ENCODE measurements at regions not wholly inside any gene's neighbourhood (a gene's known extent, or its start where the extent isn't known, plus 50 kb on each side); places are given as distances from the start of the nearest gene placed in this dataset.
"Not testable (repeated sequence)": the region's sequence is repeated elsewhere in the genome, so short reads cannot be mapped to it uniquely, and the experiment has no call there.

GRCh38 chr2:87360927-87361326 is 339.3 kb upstream of the PLGLB1 start:
- DNase-seq: not testable (repeated sequence)

GRCh38 chr2:87361805-87362204 is 340.2 kb upstream of the PLGLB1 start:
- DNase-seq: not testable (repeated sequence)

- DNase-seq: not testable (repeated sequence)
Observed at GRCh38 chr2:87364379-87364778, 342.7 kb upstream of the PLGLB1 start.

- not testable (repeated sequence) for DNase-seq
Observed at GRCh38 chr2:87365038-87365437, 343.4 kb upstream of the PLGLB1 start.

GRCh38 chr2:87386063-87386560 is 361.8 kb upstream of the PLGLB2 start:
- not testable (repeated sequence) for DNase-seq

- not testable (repeated sequence) for DNase-seq
Observed at GRCh38 chr2:87395784-87396183, 352.1 kb upstream of the PLGLB2 start.

- not testable (repeated sequence) for DNase-seq
Observed at GRCh38 chr2:87396551-87397265, 351.2 kb upstream of the PLGLB2 start.

GRCh38 chr2:87397276-87398065 is 350.4 kb upstream of the PLGLB2 start:
- DNase-seq: not testable (repeated sequence)

- DNase-seq: not testable (repeated sequence)
Observed at GRCh38 chr2:87398567-87399305, 349.2 kb upstream of the PLGLB2 start.

- DNase-seq: no peak
Observed at GRCh38 chr2:87401726-87402345, 346.1 kb upstream of the PLGLB2 start.

- DNase-seq: no peak
Observed at GRCh38 chr2:87403893-87404175, 344.1 kb upstream of the PLGLB2 start.

- DNase-seq: not testable (repeated sequence)
Observed at GRCh38 chr2:87404411-87405255, 343.3 kb upstream of the PLGLB2 start.

- DNase-seq: not testable (repeated sequence)
Observed at GRCh38 chr2:87405531-87406216, 342.2 kb upstream of the PLGLB2 start.

- DNase-seq: not testable (repeated sequence)
Observed at GRCh38 chr2:87406406-87407175, 341.3 kb upstream of the PLGLB2 start.

- not testable (repeated sequence) for DNase-seq
Observed at GRCh38 chr2:87409601-87410000, 338.3 kb upstream of the PLGLB2 start.

- not testable (repeated sequence) for DNase-seq
Observed at GRCh38 chr2:87410371-87410770, 337.5 kb upstream of the PLGLB2 start.

GRCh38 chr2:87412036-87412820 is 335.7 kb upstream of the PLGLB2 start:
- DNase-seq: not testable (repeated sequence)

- not testable (repeated sequence) for DNase-seq
Observed at GRCh38 chr2:87414331-87414730, 333.6 kb upstream of the PLGLB2 start.

GRCh38 chr2:87414795-87415570 is 332.9 kb upstream of the PLGLB2 start:
- DNase-seq: not testable (repeated sequence)

Data from CD4-positive, alpha-beta T cell treated with Interleukin-17A for 4 hours (primary cell).